ENCODE measurements at regions not wholly inside any gene's neighbourhood (a gene's known extent, or its start where the extent isn't known, plus 50 kb on each side); places are given as distances from the start of the nearest gene placed in this dataset.
"Not testable (repeated sequence)": the region's sequence is repeated elsewhere in the genome, so short reads cannot be mapped to it uniquely, and the experiment has no call there.

GRCh38 chr9:1554081-1555035 is 460.8 kb upstream of the SMARCA2 start:
- no peak for DNase-seq (ENCODE audit: low spot score)

DNA sequence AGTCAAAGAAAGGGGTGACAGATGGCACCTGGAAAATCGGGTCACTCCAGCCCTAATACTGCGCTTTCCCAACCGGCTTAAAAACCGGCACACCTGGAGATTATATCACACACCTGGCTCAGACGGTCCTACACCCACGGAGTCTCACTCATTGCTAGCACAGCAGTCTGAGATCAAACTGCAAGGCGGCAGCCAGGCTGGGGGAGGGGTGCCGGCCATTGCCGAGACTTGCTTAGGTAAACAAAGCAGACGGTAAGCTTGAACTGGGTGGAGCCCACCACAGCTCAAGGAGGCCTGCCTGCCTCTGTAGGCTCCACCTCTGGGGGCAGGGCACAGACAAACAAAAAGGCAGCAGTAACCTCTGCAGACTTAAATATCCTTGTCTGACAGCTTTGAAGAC is 456.5 kb upstream of the SMARCA2 start:
- not testable (repeated sequence) for DNase-seq (ENCODE audit: low spot score)

- DNase-seq (ENCODE audit: low spot score): no peak
Measured at GRCh38 chr9:1575939-1576338, 439.2 kb upstream of the SMARCA2 start.

- DNase-seq (ENCODE audit: low spot score): no peak
Measured at GRCh38 chr9:1580215-1580614, 434.9 kb upstream of the SMARCA2 start.

DNA sequence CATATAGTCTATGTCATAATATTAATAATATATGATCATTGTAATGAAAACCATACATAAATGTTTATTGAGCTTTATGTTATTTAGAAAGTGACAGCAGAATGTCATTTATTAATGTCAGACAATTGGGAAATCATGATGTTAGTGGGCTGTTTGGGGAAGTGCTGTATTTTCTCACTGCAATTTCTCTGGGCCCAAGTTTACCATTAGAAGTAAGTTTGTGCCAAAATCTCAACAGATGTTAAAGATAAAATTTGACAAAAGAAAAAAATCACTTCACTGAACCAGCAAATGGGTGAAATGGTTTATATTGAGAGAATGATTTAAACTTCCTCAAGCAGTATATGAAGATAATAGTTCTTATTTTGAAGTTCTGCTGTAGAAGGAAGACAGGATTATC is 433.2 kb upstream of the SMARCA2 start:
- DNase-seq (ENCODE audit: low spot score): no peak

- no peak for DNase-seq (ENCODE audit: low spot score)
Measured at GRCh38 chr9:1591310-1591709, 423.8 kb upstream of the SMARCA2 start.

- no peak for DNase-seq (ENCODE audit: low spot score)
Measured at GRCh38 chr9:1598270-1598669, 416.9 kb upstream of the SMARCA2 start.

- DNase-seq (ENCODE audit: low spot score): no peak
Measured at GRCh38 chr9:1599961-1600360, 415.2 kb upstream of the SMARCA2 start.

DNA sequence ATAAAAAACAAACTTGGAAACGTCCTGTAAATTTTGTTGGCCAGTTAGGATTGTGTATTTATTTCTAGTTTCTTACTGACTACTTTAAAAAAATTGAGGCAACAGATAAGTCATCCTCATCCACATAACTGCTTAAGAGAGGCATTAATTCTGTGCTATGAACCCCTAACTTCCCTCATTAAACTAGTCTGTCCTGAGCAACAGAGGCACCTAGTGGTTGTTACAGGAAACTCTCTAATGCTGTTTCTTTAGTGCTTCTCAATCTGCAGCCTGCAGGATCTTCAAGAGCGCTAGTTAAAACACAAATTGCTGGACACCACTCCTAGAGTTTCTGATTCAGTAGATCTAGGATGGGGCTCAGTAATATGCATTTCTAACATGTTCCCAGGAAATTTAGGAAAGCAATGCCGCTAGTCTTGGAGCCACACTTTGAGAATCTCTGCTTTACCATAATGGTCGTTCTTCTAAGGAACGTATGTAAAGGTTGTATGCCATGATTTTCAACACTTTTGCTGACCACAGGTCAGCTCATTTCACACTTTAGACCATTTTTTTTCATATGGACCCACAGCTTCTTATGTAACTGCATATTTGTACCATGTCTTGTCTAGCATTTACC is 410.1 kb upstream of the SMARCA2 start:
- peak; percentile 60 for DNase-seq (ENCODE audit: low spot score)

DNA sequence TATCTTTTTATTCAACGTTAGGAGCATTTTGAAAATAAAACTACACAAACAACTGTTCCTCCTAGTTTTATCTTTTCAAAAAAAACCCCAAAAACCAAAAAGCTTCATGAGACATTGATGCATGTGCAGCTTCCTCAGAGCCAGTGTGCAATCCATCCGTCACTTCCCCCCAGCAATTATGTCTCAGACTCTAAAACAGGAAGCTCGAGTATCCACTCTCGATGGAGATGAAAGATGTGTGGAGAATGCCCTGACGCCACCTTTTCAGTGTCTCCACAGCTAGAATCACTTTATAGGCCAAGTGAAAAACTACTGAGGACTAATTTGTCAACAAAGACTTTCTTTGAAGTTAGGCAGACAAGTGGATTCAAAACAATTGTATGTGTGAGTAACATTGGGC is 408.9 kb upstream of the SMARCA2 start:
- DNase-seq (ENCODE audit: low spot score): no peak

DNA sequence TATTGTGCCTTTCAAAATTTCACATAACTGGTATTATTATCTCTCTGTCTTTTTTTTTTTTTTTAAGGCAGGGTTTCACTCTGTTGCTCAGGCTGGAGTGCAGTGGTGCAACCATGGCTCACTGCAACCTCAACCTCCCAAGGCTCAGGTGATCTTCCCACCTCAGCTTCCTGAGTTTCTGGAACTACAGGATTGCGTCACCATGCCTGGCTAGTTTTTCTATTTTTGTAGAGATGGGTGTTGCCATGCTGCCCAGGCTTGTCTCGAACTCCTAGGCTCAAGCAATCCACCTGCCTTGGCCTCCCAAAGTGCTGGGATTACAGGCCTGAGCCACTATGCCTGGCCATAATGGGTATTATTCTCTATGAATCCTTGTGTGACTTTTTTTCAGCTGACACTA is 402.3 kb upstream of the SMARCA2 start:
- no peak for DNase-seq (ENCODE audit: low spot score)

- no peak for DNase-seq (ENCODE audit: low spot score)
Measured at GRCh38 chr9:1617419-1617818, 397.7 kb upstream of the SMARCA2 start.

GRCh38 chr9:1619915-1620710 is 395.0 kb upstream of the SMARCA2 start:
- DNase-seq (ENCODE audit: low spot score): no peak

DNA sequence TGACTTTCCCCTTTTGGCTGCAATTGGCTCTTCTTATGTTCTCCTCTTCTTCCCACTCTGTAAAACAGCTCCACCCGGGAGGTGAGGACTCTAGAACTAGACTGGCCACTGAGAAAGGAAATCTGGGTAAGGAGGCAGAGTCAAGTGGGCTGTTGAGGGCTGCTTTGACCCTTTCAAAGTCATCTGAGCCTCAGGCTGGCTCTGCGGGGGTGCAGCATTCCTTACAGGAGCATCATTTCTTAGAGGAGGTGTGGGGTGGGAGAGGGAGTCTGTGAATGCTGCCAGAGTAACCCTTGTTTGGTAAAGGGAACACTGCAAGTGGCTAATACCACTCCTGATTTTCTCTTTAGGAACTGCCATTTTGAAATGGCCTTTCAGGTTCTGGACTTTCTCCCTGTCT is 377.7 kb upstream of the SMARCA2 start:
- no peak for DNase-seq (ENCODE audit: low spot score)

GRCh38 chr9:1639166-1639565 is 376.0 kb upstream of the SMARCA2 start:
- no peak for DNase-seq (ENCODE audit: low spot score)

GRCh38 chr9:1647776-1648175 is 367.4 kb upstream of the SMARCA2 start:
- DNase-seq (ENCODE audit: low spot score): no peak

GRCh38 chr9:1653282-1653681 is 361.9 kb upstream of the SMARCA2 start:
- DNase-seq (ENCODE audit: low spot score): no peak

GRCh38 chr9:1658661-1659362 is 356.3 kb upstream of the SMARCA2 start:
- no peak for DNase-seq (ENCODE audit: low spot score)

- DNase-seq (ENCODE audit: low spot score): no peak
Measured at GRCh38 chr9:1659363-1659690, 355.8 kb upstream of the SMARCA2 start.

- DNase-seq (ENCODE audit: low spot score): no peak
Measured at GRCh38 chr9:1668441-1668840, 346.7 kb upstream of the SMARCA2 start.

DNA sequence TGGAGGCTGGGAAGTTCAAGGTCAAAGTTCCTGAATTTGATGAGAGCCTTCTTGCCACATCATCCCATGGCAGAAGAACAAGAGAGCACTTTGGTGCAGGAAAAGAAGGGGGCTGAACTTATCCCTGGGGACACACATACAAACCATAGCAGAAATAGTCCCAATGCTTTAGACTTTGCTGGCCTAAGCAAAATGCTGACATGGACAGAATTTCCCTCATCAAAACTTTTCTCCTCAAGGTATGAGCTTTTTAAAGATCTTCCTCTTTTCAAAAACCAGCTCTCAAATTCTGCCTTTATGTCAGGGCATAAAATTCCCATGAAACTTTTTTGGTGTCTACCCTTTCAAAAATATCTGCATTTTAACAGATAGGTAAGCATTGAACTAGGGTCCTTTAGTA is 341.8 kb upstream of the SMARCA2 start:
- no peak for DNase-seq (ENCODE audit: low spot score)

DNA sequence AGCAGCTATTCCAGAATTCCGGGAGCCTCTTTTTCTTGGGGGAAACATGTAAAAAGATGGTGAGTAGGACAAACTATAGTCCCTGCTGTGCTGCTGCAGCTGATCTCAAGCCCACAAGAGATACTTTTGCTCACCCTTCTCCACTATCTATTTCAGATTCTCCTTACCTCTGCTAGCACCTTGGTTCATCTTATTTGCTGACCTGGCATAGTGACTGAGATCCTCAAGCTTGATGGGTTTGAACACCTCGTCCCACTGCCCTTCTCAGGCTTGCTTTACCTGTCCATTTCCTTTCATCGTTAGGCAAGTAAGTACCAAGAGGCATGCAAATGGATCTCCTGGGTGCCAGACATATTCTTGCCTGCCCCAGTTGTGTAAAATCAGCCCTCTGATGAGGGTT is 338.4 kb upstream of the SMARCA2 start:
- no peak for DNase-seq (ENCODE audit: low spot score)

Data from NAMALWA (cell line).